ENCODE measurements at regions not wholly inside any gene's neighbourhood (a gene's known extent, or its start where the extent isn't known, plus 50 kb on each side); places are given as distances from the start of the nearest gene placed in this dataset.

DNA sequence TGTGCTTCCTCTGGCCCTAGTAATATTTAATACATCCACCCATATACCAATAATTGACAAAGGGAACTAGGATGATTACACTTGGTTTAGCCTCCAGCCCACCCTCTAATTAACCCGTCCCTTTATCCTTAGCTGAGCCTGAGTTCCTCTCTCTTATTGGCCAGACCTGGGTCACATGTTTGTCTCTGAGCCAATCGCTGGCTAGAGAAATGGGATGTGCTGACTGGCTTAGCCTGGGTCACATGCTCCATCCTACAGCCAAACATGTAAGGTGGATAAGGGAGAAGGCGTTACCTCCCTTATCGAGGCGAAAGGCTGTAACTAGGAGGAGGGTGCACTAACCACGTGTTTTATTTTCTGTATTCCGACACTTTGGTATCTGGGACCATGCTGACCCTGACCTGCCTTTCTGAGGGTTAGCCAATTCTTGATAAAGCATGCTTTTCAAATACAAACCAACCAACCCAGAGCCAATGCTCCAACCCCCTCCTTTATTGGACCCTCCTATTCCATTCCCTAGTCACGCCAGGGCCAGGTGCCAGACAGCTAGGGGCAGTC, 262.7 kb downstream of the PREX1 start:
- TF ChIP-seq, protein P1, sequence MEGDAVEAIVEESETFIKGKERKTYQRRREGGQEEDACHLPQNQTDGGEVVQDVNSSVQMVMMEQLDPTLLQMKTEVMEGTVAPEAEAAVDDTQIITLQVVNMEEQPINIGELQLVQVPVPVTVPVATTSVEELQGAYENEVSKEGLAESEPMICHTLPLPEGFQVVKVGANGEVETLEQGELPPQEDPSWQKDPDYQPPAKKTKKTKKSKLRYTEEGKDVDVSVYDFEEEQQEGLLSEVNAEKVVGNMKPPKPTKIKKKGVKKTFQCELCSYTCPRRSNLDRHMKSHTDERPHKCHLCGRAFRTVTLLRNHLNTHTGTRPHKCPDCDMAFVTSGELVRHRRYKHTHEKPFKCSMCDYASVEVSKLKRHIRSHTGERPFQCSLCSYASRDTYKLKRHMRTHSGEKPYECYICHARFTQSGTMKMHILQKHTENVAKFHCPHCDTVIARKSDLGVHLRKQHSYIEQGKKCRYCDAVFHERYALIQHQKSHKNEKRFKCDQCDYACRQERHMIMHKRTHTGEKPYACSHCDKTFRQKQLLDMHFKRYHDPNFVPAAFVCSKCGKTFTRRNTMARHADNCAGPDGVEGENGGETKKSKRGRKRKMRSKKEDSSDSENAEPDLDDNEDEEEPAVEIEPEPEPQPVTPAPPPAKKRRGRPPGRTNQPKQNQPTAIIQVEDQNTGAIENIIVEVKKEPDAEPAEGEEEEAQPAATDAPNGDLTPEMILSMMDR (conservative IDR thresholded peaks at IDR 0.05), result no peak
- no peak for TF ChIP-seq EZH2 (IDR thresholded peaks at IDR 0.05; ENCODE audit: low read depth)
